SK-N-MC (cell line): ENCODE measurements at regions not wholly inside any gene's neighbourhood (a gene's known extent, or its start where the extent isn't known, plus 50 kb on each side); places are given as distances from the start of the nearest gene placed in this dataset.

ENCODE experiments used
- FOXP2 ChIP-seq: optimal IDR thresholded peaks from 2 replicates; pipeline ENCODE3; 2011; ENCODE audit warnings: mild to moderate bottlenecking, moderate library complexity; ENCODE audit not compliant: insufficient read depth; ENCODE audit errors: extremely low read length, control extremely low read depth
- POLR2AphosphoS5 ChIP-seq: IDR thresholded peaks from 2 replicates; pipeline ENCODE4 v1.6.1; 2012; ENCODE audit warnings: mild to moderate bottlenecking, low read depth, low read length, borderline replicate concordance

DNA sequence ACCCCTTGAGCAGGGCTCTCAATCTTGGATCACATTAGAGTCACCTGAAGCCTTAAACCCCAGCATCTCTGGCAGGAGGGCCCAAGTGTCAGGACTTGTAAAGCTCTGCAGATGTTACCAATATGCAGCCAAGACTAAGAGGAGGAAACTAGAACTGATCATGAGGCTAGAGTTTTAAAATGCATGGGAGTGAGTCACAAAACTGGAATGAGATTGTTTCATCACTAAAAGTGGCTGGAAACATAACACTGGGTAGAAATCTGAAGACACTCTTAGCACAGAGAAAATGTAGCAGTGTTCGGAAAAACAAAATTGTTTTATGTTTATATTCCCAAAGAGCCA is 63.3 kb upstream of the GHITM start:
- TF ChIP-seq POLR2AphosphoS5: no peak
- TF ChIP-seq FOXP2: no peak
